Stimulated activated CD4-positive, alpha-beta T cell treated with anti-CD3 and anti-CD28 coated beads, Interleukin-4, amount 100 ng/mL, for 4 hours (primary cell): ENCODE measurements at regions not wholly inside any gene's neighbourhood (a gene's known extent, or its start where the extent isn't known, plus 50 kb on each side); places are given as distances from the start of the nearest gene placed in this dataset.
"Not testable (repeated sequence)": the region's sequence is repeated elsewhere in the genome, so short reads cannot be mapped to it uniquely, and the experiment has no call there.

Experiments used
- DNase-seq, 2 experiments: peaks; one replicate each; pipeline ENCODE4 v3.0.0-alpha.2; 2020

- no peak for DNase-seq
Observed at GRCh38 chr1:238628110-238628509, 737.4 kb upstream of the ZP4 start.

GRCh38 chr1:238624776-238625175, 734.1 kb upstream of the ZP4 start:
- no peak for DNase-seq

- no peak for DNase-seq
Observed at GRCh38 chr1:238621405-238621804, 730.7 kb upstream of the ZP4 start.

DNA sequence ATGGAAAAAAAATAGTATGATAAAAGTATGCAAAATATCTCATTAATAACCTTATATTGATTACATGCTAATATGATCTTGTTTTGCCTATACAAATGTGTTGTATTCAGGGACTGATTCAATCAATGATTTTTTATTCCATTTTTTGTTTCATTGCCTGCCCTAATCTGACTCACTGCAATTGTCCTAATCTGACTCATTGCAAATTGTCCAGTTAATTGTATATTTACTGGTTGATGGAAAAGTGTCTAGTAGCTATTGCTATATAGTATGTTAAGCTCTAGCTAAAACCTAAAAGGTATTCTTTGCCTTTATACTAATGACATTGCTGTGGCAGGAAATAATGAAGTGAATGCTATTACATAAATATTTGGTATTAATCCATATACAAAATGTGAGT, 728.9 kb upstream of the ZP4 start:
- no peak for DNase-seq

- DNase-seq, result no peak
Observed at GRCh38 chr1:238611406-238611805, 720.7 kb upstream of the ZP4 start.

DNA sequence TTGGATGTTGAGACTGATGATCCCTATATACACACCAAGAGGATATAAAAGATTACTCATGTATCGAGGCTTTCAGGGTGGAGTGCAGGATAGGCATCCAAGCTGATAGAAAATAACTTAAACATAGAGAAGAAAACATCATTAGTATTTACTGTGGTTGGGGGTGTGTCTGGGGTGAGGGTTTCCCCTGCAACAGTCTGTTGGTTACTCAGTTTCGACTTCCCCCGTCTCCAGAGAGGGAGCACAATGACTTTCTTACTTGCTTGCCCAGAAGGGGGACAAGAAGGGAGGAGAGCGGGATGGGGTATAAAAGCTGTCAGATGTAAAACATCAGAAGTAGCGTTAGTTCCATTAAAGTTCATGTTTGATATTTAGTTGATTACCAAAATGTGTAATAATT, 717.4 kb upstream of the ZP4 start:
- DNase-seq, result no peak

- no peak for DNase-seq
Observed at GRCh38 chr1:238606896-238607295, 716.2 kb upstream of the ZP4 start.

- DNase-seq, result no peak
Observed at GRCh38 chr1:238606457-238606856, 715.7 kb upstream of the ZP4 start.

DNA sequence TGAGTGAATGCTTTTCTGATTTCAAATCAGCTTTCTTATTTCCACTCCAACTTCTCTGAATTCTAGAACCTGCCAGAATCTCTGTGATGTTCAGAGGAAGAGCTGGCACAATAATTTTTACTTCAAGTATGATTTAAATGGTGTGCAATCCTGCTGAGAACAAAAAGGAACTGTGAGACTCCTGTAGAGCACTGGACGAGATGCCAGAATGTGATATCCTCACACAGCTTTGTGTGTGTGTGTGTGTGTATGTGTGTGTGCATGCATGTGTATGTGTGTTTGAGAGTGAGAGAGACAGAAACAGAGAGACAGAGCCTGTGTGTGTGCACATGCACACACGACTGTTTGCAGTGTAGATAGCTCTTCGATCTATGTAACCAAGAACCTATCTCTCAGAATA, 713.6 kb upstream of the ZP4 start:
- no peak for DNase-seq

DNA sequence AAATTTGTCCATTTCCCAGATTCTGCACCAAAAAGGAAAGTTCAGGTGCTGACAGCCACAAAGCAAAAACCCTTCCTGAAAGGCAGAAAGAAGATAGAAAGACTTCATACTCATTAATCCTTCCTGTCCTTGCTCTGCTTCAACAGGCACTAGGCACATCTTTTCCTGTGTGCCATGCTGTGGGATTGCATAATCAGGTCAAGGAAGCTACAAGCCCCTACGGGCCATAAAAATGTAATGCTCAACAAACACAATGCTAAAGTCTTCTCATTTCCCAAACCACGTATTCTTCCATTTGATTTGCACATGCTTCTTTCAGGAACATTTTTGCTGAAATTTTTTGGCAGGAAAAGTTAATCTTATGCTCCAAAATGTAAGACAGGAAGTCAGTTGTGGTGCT, 710.9 kb upstream of the ZP4 start:
- not testable (repeated sequence) for DNase-seq

DNA sequence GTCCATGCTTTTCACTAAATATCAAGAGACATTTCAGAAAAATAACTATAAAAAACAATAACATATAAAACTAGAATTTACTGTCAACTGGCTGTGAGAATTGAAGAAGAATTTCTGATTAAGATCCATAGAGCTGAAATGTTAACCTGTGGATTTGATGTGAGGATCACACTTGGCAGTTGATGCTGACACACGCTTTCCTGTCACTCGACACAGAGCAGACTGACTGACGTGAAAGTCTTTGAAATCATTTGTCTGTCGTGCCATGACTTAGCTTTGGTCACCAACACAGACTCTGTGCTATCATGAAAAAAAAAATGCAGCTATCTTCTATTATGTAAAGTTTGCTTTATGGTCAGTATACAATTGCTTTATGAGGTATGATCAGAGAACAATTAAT, 706.0 kb upstream of the ZP4 start:
- no peak for DNase-seq

DNA sequence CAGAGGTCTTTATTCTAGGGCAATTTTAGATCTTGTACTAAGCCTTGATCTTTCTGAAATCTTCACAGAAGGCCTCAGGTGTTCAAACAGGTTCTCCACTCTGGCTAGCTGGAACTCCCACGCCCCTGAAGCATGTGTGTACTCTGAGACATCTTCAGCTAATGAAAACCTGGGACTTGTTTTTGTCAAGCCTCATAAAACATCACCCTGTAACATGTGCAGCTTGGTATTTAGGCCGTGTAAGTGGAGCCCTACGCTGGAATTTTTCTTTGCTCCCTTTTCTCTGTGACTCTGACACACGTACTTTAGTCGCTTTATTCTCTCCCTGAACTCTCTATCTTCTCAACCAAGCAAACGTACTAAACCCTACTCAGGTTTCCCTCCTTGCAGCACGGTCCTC, 701.9 kb upstream of the ZP4 start:
- no peak for DNase-seq

GRCh38 chr1:238589843-238590435, 699.2 kb upstream of the ZP4 start:
- DNase-seq, result no peak

DNA sequence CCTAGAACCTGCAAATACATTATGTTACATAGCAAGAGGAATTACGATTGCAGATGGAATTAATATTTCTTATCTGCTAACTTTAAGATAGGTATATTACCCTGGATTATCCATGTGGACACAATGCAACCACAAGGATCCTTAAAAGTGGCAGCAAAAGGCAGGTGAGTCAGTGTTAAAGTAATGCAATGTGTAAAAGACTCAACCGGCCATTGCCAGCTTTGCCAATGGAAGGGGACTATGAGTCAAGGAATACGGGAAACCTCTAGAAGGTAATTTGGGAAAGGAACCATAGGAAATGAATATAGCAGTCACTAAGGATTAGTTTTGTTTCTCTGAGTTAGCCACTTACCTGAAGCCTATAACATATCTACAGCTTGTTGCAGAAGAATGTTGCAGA, 692.1 kb upstream of the ZP4 start:
- DNase-seq, result no peak

- DNase-seq, result no peak
Observed at GRCh38 chr1:238581332-238581731, 690.6 kb upstream of the ZP4 start.

DNA sequence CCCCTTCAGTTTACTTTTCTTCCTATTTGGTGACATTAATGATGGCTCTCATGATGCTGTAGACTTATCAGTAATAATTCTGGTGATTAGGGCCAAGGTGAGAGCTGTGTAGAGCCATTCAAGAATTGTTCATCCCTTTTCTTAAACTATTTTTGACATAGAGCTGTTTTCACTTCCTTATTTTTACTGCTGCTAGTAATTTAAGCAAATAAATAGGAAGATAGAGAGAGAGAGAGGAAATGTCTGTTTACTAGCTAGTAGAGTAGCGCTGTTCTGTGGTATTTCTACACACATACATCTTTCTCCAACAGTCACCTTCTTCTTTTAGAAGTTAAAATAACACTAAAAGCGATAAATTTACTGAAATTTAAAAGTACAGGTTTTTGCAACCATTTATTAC, 678.0 kb upstream of the ZP4 start:
- no peak for DNase-seq

DNA sequence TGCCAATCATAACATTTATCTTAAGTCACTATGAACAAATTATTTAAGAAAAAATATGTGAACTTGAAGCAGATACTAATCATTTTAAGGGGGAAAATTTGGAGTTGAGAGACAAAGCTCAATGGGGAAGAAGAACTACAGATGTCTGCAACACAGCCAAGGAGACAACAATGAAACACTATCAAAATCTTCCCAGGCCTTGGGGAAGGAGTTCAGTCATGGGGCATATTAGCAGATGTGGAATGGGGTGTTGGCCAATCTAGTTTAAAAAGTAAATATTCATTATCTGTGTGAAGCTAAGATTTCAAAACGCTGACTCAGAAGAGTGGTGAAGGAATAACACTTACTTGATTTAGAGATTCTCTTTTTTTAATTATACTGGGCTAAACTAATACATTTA, 671.6 kb upstream of the ZP4 start:
- no peak for DNase-seq

DNA sequence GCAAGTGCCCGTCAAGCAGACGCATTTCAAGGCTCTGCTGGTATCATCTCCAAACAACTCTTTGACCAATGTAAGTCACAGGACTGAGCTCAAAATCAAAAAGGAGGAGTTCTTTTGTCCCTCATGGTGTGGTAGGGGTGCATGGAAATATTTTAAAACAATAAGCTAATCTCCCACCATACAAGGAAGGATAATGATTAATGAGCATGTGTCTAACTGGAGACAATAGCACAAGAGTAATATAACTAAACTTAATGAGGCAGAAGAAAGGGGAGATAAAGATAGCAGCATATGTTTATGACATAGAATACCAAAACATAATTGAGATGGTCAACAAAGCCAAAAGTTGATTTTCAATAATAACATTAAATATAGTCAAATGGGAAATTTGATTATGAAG, 668.0 kb upstream of the ZP4 start:
- no peak for DNase-seq

- no peak for DNase-seq
Observed at GRCh38 chr1:238558156-238558555, 667.4 kb upstream of the ZP4 start.

DNA sequence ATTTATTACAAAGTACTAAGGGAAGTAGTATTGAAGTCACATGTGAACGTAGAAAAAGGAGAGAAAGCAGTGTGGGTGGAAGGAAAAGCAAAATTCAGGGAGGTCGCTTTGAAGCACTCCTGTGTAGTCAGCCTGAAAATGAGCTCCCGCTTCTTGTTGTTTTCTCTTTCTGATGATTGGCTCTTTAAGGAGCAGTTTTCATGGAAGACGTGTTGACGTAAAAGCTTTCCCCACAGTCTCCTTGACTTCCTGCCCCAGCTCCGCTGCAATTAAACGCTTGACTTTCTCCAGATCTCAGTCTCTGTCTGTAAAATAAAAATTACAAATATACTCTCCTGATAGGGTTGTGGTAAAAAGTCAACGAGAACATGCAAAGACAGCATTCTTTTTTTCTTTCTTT, 661.5 kb upstream of the ZP4 start:
- no peak for DNase-seq

DNA sequence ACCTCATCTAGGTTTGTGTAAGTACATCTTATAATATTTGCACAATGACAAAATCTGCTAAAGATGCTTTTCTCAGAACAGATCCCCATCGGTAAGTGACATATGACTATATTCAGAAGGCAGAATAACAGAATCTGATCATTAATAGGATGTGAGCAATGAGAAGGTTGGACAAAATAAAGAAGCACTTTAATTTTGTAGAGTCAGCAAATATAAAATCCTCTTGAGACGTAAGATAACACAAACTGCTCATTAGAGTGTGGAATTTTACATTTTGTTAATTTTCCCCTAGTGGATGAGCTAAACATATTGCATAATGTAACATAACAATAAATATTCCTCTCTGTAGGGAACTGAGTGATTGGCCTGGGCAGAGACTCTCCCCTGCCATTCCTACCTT, 658.4 kb upstream of the ZP4 start:
- DNase-seq, result no peak

- no peak for DNase-seq
Observed at GRCh38 chr1:238546118-238546517, 655.4 kb upstream of the ZP4 start.

DNA sequence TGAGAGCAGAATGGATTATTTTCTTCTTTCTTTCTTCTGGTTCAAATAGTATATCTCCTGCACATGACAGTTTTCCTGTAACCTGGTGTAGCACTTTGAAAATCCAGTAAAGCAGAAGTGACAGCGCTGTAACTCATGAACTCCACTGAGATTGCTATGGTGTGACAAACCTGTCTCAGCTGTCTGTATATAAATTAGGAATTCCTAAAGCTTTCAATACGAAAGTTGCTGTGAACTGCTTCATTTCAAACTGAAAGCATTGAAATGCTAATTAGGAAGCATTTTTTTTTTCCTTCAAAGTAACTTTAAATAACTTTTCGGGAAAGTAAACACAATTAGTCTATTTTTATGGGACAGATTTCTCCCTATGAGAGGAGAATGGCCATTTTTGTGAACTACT, 646.9 kb upstream of the ZP4 start:
- DNase-seq, result no peak

DNA sequence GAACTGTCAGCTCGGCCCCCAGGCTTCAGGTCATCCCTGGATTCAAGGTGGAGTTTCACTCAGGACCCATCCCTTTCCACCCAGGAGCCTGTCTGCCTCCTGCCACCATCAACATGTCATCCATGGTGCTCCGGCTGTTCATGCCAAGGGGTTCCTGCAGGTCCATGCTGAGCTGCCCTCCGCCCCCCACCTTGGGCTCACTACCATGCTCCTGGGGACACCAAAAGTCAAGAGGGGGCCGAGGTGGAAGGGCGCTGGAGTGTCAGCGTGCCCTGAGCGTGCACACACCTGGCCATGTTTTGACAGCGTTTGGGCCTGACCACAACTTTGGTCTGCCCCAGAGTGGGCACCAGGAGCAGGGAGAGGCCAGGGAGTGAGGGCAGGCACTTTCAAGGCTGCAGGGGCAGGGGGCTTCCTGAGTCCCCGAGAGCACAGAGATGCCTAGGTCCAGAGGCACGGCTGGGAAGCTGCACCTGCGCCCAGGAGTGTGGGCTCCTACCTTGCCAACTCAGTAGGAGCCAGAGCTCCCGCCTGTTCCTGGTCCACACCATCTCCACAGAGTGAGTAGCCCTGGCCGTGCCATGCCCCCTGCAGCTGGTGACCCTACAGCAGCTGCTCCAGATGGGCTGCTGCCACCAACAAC, 639.6 kb upstream of the ZP4 start:
- no peak for DNase-seq

- no peak for DNase-seq
Observed at GRCh38 chr1:238517711-238518110, 627.0 kb upstream of the ZP4 start.
